DOHH2 (cell line): ENCODE measurements at regions not wholly inside any gene's neighbourhood (a gene's known extent, or its start where the extent isn't known, plus 50 kb on each side); places are given as distances from the start of the nearest gene placed in this dataset.

Experiments used
- EZH2phosphoT487 ChIP-seq: fragments of 200-600 bp; sonication (generic); IDR thresholded peaks from 2 replicates; pipeline ENCODE4 v1.6.1; 2017; ENCODE audit warnings: borderline replicate concordance, mild to moderate bottlenecking, antibody characterized with exemption, low read length, moderate library complexity, mixed read lengths
- TF ChIP-seq, protein P1 (sequence below): fragments of 200-600 bp; sonication (generic); IDR thresholded peaks from one replicate; pipeline ENCODE4 v1.5.1; 2014; ENCODE audit warnings: antibody characterized with exemption, mild to moderate bottlenecking, low read depth, low read length; ENCODE audit not compliant: poor library complexity, severe bottlenecking

DNA sequence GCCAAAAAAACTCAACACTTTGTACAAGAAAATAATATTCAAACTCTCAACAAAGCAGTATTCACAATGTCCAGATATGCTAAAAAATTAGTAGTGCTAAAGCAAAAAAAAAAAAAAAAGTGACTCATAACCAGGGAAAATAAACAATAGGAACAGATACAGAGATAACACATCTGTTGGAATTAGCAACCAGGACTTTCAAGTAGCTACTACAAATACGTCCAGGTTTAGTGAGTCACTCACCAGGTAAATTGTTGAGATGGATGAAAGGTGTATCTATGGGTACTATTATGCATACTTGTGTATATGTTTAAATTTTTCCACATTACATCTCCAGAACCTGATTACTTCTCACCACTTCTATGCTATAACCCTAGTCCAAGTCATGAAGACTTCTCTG is 144.8 kb upstream of the SLC35F3 start:
- no peak for TF ChIP-seq EZH2phosphoT487
- TF ChIP-seq, protein P1, sequence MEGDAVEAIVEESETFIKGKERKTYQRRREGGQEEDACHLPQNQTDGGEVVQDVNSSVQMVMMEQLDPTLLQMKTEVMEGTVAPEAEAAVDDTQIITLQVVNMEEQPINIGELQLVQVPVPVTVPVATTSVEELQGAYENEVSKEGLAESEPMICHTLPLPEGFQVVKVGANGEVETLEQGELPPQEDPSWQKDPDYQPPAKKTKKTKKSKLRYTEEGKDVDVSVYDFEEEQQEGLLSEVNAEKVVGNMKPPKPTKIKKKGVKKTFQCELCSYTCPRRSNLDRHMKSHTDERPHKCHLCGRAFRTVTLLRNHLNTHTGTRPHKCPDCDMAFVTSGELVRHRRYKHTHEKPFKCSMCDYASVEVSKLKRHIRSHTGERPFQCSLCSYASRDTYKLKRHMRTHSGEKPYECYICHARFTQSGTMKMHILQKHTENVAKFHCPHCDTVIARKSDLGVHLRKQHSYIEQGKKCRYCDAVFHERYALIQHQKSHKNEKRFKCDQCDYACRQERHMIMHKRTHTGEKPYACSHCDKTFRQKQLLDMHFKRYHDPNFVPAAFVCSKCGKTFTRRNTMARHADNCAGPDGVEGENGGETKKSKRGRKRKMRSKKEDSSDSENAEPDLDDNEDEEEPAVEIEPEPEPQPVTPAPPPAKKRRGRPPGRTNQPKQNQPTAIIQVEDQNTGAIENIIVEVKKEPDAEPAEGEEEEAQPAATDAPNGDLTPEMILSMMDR: no peak
